H1 (cell line): ENCODE measurements at regions not wholly inside any gene's neighbourhood (a gene's known extent, or its start where the extent isn't known, plus 50 kb on each side); places are given as distances from the start of the nearest gene placed in this dataset.

ENCODE experiments used
- CTCF ChIA-PET: fragments of 300-600 bp; sonication (Branson Sonifier 250); formaldehyde crosslinking; loops from one replicate; lab custom pipeline; 2021; ENCODE audit not compliant: partially characterized antibody; lab: Charles Lee
- POLR2A ChIA-PET: fragments of 300-600 bp; sonication (Branson Sonifier 250); formaldehyde crosslinking; loops from one replicate; lab custom pipeline; 2021; ENCODE audit warnings: inconsistent platforms; ENCODE audit not compliant: partially characterized antibody; lab: Charles Lee
- DNase-seq, 2 experiments: peaks; one replicate each; pipeline versions ENCODE4 v3.0.0 to v3.0.0-alpha.2; 2010 to 2022; ENCODE audit warnings: low spot score in 2 of 2, low read depth in 1 of 2, mixed read lengths in 1 of 2
- FAIRE-seq: peaks from 2 replicates; lab custom pipeline; 2011; peaks lifted over from hg19 to GRCh38; lab: Jason Lieb, UNC
- H2AFZ ChIP-seq: 2 replicates; pipeline ENCODE4 v1.8.1; 2012; ENCODE audit warnings: low read length, inconsistent platforms
- H2AK5ac ChIP-seq: 2 replicates; pipeline ENCODE4 v1.6.1; 2013; ENCODE audit warnings: low read depth, low read length
- H2BK120ac ChIP-seq: replicated peaks from 2 replicates; pipeline ENCODE3; 2013; ENCODE audit warnings: low read depth, low read length, inconsistent platforms
- H2BK12ac ChIP-seq: 2 replicates; pipeline ENCODE4 v1.6.1; 2013; ENCODE audit warnings: low read depth, low read length
- H2BK15ac ChIP-seq: 2 replicates; pipeline ENCODE4 v1.6.1; 2013; ENCODE audit warnings: low read length
- H2BK20ac ChIP-seq: 2 replicates; pipeline ENCODE4 v1.6.1; 2013; ENCODE audit warnings: low read length
- H2BK5ac ChIP-seq: 2 replicates; pipeline ENCODE4 v1.6.1; 2013; ENCODE audit warnings: low read depth, low read length
- H3K14ac ChIP-seq: 2 replicates; pipeline ENCODE4 v1.6.1; 2013; ENCODE audit warnings: inconsistent platforms; ENCODE audit not compliant: insufficient read length
- H3K18ac ChIP-seq: 2 replicates; pipeline ENCODE4 v1.6.1; 2013; ENCODE audit warnings: low read length; ENCODE audit errors: extremely low read depth
- H3K23ac ChIP-seq: 2 replicates; pipeline ENCODE4 v1.6.1; 2013; ENCODE audit warnings: inconsistent platforms; ENCODE audit not compliant: insufficient read length
- H3K23me2 ChIP-seq: 2 replicates; pipeline ENCODE4 v1.6.1; 2013; ENCODE audit warnings: low read depth, low read length
- H3K27ac ChIP-seq: 2 replicates; pipeline ENCODE4 v1.6.1; 2011; ENCODE audit warnings: low read depth, low read length, inconsistent platforms
- H3K27me3 ChIP-seq, 4 experiments: replicated peaks in 1 of 4; 1 replicate in 1 of 4; 2 replicates in 3 of 4; pipeline versions ENCODE4 v1.6.1 to v1.8.1; 2011 to 2013; ENCODE audit warnings: low read length in 3 of 4, mild to moderate bottlenecking in 3 of 4, inconsistent platforms in 2 of 4, mixed read lengths in 2 of 4, moderate library complexity in 1 of 4; ENCODE audit not compliant: control insufficient read depth in 3 of 4, insufficient read depth in 3 of 4; ENCODE audit errors: extremely low read depth in 1 of 4
- H3K36me3 ChIP-seq, 4 experiments: 2 replicates each; pipeline versions ENCODE4 v1.6.1 to v1.8.1; 2011 to 2013; ENCODE audit warnings: mild to moderate bottlenecking in 4 of 4, low read length in 3 of 4, moderate library complexity in 2 of 4, control low read depth in 1 of 4, inconsistent platforms in 1 of 4; ENCODE audit not compliant: insufficient read depth in 4 of 4, control insufficient read depth in 2 of 4
- H3K4ac ChIP-seq: replicated peaks from 2 replicates; pipeline ENCODE3; 2013; ENCODE audit warnings: low read length, low read depth, mixed read lengths, inconsistent platforms; ENCODE audit not compliant: insufficient read length
- H3K4me1 ChIP-seq, 4 experiments: replicated peaks in 1 of 4; 1 replicate in 1 of 4; 2 replicates in 3 of 4; pipeline versions ENCODE4 v1.6.1 to v1.8.1; 2011 to 2013; ENCODE audit warnings: low read length in 3 of 4, inconsistent platforms in 2 of 4, mixed read lengths in 1 of 4; ENCODE audit not compliant: insufficient read depth in 4 of 4, control insufficient read depth in 3 of 4
- H3K4me2 ChIP-seq, 2 experiments: 2 replicates each; pipeline versions ENCODE4 v1.6.1 to v1.8.1; 2011 to 2013; ENCODE audit warnings: low read depth in 2 of 2, low read length in 2 of 2, control low read depth in 1 of 2, inconsistent platforms in 1 of 2, mild to moderate bottlenecking in 1 of 2; ENCODE audit not compliant: insufficient read depth in 1 of 2
- H3K4me3 ChIP-seq, 4 experiments: fragments of 200-600, 300-600 bp in 1 of 4; sonication (generic), shearing (Covaris generic), sonication (Bioruptor Twin) in 1 of 4; 2 replicates each; pipeline versions ENCODE4 v1.5.1 to v1.8.1; 2011 to 2016; ENCODE audit warnings: low read length in 4 of 4, low read depth in 3 of 4, control low read depth in 2 of 4, inconsistent platforms in 2 of 4, mild to moderate bottlenecking in 2 of 4, mixed read lengths in 1 of 4, moderate library complexity in 1 of 4; ENCODE audit not compliant: insufficient read depth in 2 of 4; ENCODE audit errors: extremely low read depth in 1 of 4
- H3K56ac ChIP-seq: replicated peaks from 2 replicates; pipeline ENCODE3; 2013; ENCODE audit warnings: low read depth, mild to moderate bottlenecking, mixed read lengths, low read length, inconsistent platforms; ENCODE audit not compliant: insufficient read length
- H3K79me1 ChIP-seq: 2 replicates; pipeline ENCODE4 v1.6.1; 2013; ENCODE audit warnings: low read depth, low read length, control low read depth
- H3K79me2 ChIP-seq, 2 experiments: 2 replicates each; pipeline versions ENCODE4 v1.6.1 to v1.8.1; 2012 to 2013; ENCODE audit warnings: low read length in 2 of 2, mild to moderate bottlenecking in 2 of 2, inconsistent platforms in 1 of 2; ENCODE audit not compliant: insufficient read depth in 2 of 2, control insufficient read depth in 1 of 2
- H3K9ac ChIP-seq, 4 experiments: replicated peaks in 1 of 4; 1 replicate in 1 of 4; 2 replicates in 3 of 4; pipeline versions ENCODE4 v1.6.1 to v1.8.1; 2011 to 2013; ENCODE audit warnings: low read depth in 3 of 4, low read length in 3 of 4, control low read depth in 2 of 4, mild to moderate bottlenecking in 2 of 4, moderate library complexity in 2 of 4, inconsistent platforms in 1 of 4; ENCODE audit errors: extremely low read depth in 1 of 4
- H3K9me3 ChIP-seq, 2 experiments: 2 replicates each; pipeline versions ENCODE4 v1.6.1 to v1.8.1; 2012 to 2013; ENCODE audit warnings: mild to moderate bottlenecking in 2 of 2, moderate library complexity in 2 of 2, control low read depth in 1 of 2, inconsistent platforms in 1 of 2, low read depth in 1 of 2, low read length in 1 of 2, mixed read lengths in 1 of 2; ENCODE audit not compliant: insufficient read depth in 2 of 2
- H4K20me1 ChIP-seq, 2 experiments: replicated peaks in 1 of 2; 2 replicates each; pipeline versions ENCODE3 to v1.8.1; 2011 to 2013; ENCODE audit warnings: inconsistent platforms in 2 of 2, low read length in 2 of 2, mild to moderate bottlenecking in 1 of 2; ENCODE audit not compliant: insufficient read depth in 2 of 2, control insufficient read depth in 1 of 2
- H4K5ac ChIP-seq: 2 replicates; pipeline ENCODE4 v1.6.1; 2013; ENCODE audit warnings: low read length, low read depth, mixed read lengths, inconsistent platforms; ENCODE audit not compliant: insufficient read length
- H4K8ac ChIP-seq: 2 replicates; pipeline ENCODE4 v1.8.0; 2013; ENCODE audit warnings: mild to moderate bottlenecking, moderate library complexity, low read length, inconsistent platforms; ENCODE audit not compliant: insufficient read depth; ENCODE audit errors: extremely low read depth
- H4K91ac ChIP-seq: replicated peaks from 2 replicates; pipeline ENCODE3; 2013; ENCODE audit warnings: low read length, mixed read lengths, inconsistent platforms; ENCODE audit not compliant: insufficient read length
- E2F6 ChIP-seq: IDR thresholded peaks from 2 replicates; pipeline ENCODE4 v1.6.1; 2012; ENCODE audit warnings: inconsistent platforms
- MAFK ChIP-seq: IDR thresholded peaks from 2 replicates; pipeline ENCODE4 v1.6.1; 2012; ENCODE audit warnings: low read depth, mild to moderate bottlenecking, improper control_type of control experiment, low read length
- WGBS, 2 experiments: shearing (Covaris generic) in 1 of 2; methylation state at CpG; one replicate each; pipeline versions ENCODE4 v1.1.6 to v1.1.7; 2013 to 2015; ENCODE audit warnings: low lambda C conversion rate in 2 of 2, mixed read lengths in 2 of 2, inconsistent platforms in 1 of 2, low coverage in 1 of 2, missing lambda C conversion rate in 1 of 2; ENCODE audit not compliant: insufficient replicate concordance in 2 of 2, insufficient coverage in 1 of 2, insufficient read length in 1 of 2; ENCODE audit errors: extremely low coverage in 1 of 2, missing lambda C conversion rate in 1 of 2; 5-methylcytosine and 5-hydroxymethylcytosine counted together

- WGBS, 2 experiments: 90% methylated on average over 7 of the region's 7 CpGs; no CpG with 5 or more reads in 1 of the 2 experiments
- H3K4me1 ChIP-seq: peaks cover 0 to 9% (median 3%) of the 10 kb centered on the region in 4 experiments; a peak in 4 of 7 replicates
- TF ChIP-seq MAFK (no peak), E2F6 (peak; percentile 9; the same call in 1 of the 2 replicates)
- TF ChIP-seq, all 59 proteins: peak for 1
- no peak overlapping the region for H3K4me3 ChIP-seq
- no peak overlapping the region for H2BK120ac ChIP-seq
- H3K14ac ChIP-seq: no peak overlapping the region
- H3K23ac ChIP-seq: no peak overlapping the region
- H3K9me3 ChIP-seq: no peaks in the 10 kb centered on the region
- H3K4ac ChIP-seq: no peak overlapping the region
- peaks cover 0 to 6% (median under 1%) of the 10 kb centered on the region in 4 experiments; a peak in 4 of 7 replicates for H3K27me3 ChIP-seq
- H4K91ac ChIP-seq: no peak overlapping the region
- ChIA-PET CTCF (interaction anchor here (1.3 to 1.7 kb wide), 5 partner anchors 28 to 227 kb away, joined by 3 to 8 read pairs (median 5); no protein-coding TSS in a partner anchor), POLR2A (no interaction called here)
- H2BK20ac ChIP-seq: no peak overlapping the region
- no peaks in the 10 kb centered on the region for H4K20me1 ChIP-seq
- H2AFZ ChIP-seq: no peak overlapping the region
- no peak overlapping the region for H3K56ac ChIP-seq
- H3K18ac ChIP-seq: peak overlapping the region; percentile 7; the same call in 1 of the 2 replicates
- no peak overlapping the region for H2AK5ac ChIP-seq
- no peak overlapping the region for H3K9ac ChIP-seq
- H2BK15ac ChIP-seq: no peak overlapping the region
- peak overlapping the region; percentile 50; the same call in 1 of the 2 replicates for H2BK12ac ChIP-seq
- H4K8ac ChIP-seq: no peak overlapping the region
- H4K5ac ChIP-seq: no peak overlapping the region
- H3K27ac ChIP-seq: no peak overlapping the region
- no peak overlapping the region; a peak in 1 of 4 replicates for H3K4me2 ChIP-seq
- no peak for FAIRE-seq
- H2BK5ac ChIP-seq: no peak overlapping the region
- H3K23me2 ChIP-seq: no peaks in the 10 kb centered on the region
- peak in 1 of 2 experiments; percentile 42 for DNase-seq
- H3K79me2 ChIP-seq: no peaks in the 10 kb centered on the region
- no peaks in the 10 kb centered on the region for H3K36me3 ChIP-seq
- no peaks in the 10 kb centered on the region; the same call in 1 of the 2 replicates for H3K79me1 ChIP-seq
Observed at GRCh38 chr11:64476881-64477280, 78.9 kb upstream of the SLC22A11 start.
